NCI-H1092 treated with DMSO at 0.1 percent for 48 hours (cell line): ENCODE measurements at regions not wholly inside any gene's neighbourhood (a gene's known extent, or its start where the extent isn't known, plus 50 kb on each side); places are given as distances from the start of the nearest gene placed in this dataset.

Experiments
- DNase-seq: peaks from one replicate; lab custom pipeline; 2025; lab: John Stamatoyannopoulos, UW

DNA sequence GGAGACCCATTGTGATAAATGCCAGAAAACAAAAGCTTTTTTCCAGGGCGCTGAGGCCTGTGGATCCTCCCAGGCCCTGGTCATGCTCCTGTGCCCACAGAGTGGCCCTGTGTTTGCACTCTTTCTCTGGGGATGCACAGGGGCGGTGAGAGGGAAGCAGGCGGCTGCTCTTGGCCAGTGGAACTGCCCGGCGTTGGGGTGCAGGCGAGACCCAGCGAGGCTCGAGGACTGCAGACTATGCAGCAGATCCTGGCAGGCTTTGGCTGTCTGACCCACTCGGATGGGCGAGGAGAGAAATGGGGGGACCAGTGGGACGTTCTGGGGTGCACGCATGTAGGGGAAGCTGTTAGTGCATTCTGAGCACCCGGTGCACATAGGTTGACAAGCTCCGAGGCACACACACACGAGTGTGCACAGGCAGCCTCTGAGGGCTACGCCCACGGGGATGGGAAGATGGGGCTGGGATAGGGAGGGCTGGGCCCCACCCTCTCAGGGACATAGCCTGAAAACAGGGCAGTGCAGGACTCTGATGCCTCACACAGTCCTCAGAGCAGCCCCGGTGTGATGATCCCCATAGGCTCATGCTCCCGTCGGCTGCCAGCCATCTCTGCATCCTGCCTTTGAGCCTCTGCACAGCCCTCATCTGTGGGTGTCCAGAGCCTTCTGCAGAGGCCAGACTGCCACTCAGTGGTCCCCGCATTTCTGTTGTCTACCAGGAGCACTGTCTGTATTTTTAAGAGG lies 1233.5 kb downstream of the BRD1 start:
- no peak for DNase-seq

DNA sequence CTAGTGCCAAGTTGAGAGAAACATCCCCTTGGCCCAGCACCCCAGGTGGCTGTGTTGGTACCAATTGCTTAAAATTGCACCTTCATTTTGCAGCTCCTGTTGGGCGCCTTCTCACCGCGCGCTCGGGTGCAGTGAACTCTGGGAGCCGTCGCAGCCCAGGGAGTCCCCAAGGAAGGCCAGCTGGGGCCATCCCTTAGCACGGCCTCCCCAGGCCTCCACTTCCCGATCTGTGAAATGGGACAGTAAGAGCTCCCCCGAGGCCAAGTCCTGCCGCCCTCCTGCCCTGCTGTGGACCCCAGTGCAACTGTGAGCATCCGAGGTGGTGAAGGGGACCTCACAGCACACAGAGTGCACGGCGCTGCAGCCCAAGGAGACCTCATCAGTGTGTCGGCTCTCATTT lies 1234.1 kb downstream of the BRD1 start:
- no peak for DNase-seq

DNA sequence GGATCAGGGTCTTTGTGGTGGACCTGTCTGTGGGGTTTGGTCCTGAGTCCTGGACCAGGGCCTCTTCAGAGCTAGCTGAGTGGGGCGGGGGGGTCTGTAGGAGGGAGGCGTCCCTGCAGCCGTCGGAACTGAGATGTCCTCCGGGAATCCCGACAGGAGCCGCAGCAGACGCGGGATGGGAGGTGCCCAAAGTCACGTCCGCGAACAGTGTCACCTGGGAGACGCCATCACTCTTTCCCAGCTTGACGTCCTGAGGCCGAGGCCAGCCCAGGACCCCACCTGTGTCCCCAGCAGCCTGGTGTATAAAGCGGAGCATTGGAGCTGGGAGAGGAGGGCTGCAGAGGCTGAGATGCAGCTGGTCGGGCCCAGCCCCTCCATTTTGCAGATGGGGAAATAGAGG lies 1234.7 kb downstream of the BRD1 start:
- DNase-seq, result no peak

DNA sequence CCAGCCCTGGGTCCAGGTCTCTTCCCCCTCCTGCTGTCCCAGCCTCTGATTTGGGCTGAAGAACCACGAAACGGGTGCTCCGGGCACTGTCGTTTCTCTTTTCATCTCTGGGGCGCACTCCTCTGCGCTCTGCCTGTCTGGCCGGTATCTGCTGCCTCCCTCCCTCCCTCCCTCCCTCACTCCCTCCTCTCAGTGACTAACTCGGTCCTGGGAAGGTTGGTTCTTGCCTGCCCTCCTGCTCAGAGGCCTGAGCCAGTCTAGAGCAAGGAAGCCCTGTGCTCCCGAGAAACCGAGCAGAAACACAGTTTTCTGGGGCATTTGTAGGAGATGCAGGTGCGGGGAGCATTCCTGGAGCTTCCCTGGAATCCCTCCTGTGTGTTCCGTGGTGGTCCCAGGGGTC lies 1235.2 kb downstream of the BRD1 start:
- DNase-seq, result no peak

DNA sequence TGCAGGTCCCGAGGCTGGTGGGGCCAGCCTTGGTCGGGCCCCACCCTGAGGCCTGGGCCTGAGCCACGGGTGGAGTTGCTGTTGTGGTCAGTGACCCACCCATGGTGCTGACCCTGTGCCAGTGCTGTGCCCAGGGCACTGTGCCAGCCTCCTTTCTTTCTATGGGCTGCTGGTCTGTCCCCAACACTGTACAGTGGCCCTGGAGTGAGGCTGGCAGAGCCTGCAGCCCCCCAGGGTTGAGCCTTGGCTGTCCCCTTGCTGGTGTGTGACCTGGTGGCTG lies 1235.7 kb downstream of the BRD1 start:
- DNase-seq, result no peak

DNA sequence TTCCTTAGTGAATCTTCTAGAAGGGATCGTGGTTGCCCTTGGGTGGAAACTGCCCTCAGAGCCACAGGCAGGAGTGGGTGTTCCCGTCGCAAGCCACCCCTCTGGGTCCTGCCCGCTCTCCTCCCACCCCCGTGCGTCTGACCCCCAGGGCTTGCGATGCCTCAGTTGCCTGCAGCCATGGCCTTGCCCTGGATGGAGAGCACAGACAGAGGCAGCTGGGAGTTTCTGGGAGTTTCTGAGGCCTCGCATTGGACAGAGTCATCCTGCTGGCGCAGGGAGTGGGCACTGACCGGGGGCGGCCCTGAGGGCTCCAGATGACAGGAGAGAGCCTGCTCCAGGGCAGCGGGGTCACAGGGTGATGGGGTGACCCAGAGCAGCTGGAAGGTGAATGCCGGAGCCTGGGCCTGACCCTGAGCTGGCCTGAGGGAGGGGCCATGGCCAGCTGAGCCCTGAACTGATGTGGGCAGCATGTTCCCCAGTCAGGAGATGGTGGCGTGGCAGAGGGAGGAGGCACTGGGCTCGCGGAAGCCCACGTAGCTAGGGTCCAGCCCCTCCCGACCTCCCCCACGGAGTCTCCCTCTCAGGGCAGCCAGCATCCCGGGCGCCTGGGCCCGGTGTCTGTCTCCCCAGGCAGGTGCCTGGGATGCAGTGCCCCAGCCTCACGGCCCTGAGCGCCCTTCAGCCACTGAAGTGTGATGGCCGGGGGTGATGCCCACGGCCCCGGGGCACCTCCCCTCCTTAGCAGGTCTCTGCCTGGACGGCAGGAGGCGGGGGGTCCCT lies 1236.2 kb downstream of the BRD1 start:
- DNase-seq, result no peak

DNA sequence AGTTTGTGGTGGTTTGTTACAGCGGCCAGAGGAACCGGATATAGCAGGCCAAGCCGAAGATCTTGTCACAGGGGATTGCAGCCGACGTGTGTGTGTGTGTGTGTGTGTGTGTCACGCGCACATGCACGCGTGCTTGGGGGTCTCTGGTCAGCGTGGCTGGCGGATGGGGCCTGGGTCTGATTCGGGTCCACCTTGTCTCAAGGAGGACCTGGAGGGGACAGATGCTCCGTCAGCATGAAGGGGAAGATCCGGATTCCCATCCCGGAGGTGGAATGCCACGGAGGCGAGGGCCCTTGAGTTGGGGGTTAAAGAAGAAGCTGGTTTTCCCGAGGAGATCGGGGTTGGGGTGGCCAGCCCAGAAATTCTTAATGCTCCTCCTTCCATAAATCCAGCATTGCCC lies 1237.8 kb downstream of the BRD1 start:
- no peak for DNase-seq

DNA sequence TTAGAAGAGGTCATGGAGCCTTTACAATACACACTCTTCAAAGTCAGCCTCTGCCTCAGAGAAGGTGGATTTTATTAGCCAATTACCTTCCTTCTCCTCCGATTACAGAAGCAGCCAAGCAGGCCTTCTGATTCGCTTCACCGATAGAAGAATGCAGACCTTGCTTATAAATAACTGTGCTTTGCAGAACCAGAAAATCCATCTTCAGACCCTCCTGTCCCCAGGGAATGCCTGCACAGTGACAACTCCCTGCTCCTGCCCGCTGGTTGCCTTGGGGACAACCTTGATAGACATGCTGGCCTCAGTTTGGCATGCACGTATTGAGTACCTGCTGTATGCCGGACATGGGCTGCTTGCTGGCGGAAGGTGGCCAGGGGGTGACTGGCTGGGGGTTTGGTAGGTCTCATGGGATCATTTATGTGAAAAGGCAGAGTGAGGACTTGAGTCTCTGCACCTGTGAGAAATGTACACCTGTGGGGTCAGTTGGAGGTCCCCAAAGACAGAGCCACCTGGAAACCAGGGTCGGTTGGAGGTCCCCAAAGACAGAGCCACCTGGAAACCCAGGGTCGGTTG lies 1238.7 kb downstream of the BRD1 start:
- no peak for DNase-seq

DNA sequence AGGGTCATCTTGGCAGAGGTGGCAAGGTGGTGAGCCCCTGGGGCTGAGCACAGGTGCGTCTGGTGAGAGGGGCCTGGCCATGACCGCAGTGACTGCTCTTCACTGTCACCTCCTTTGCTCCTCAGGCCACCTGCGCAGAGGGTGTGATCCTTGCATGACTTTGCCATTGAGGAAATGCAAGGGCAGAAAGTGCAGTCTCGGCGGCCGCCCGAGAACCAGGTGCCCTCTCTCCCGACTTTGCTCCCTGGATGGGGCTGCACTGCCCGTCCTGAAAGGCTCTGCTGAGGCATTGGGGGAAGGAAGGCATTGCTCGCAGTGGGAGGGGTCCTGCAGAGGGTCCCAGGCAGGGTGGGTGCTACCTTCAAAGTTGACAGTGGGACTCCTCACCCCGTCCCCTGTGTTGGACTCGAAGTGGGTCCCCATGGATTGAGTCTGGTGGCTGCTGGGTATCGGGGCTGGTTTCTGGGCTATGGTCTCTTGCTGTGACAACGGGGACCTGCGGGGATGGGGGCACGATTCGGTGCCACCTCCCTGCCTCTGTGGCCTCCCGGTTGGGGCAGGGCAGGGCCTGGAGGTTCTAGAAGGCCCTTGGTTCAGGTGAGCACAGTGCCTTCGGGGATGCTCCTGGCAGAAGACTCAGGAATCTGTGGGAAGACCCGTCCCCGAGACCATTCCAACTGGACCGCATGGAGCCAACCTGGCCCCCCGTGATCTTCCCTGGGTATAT lies 1239.4 kb downstream of the BRD1 start:
- DNase-seq, result no peak

DNA sequence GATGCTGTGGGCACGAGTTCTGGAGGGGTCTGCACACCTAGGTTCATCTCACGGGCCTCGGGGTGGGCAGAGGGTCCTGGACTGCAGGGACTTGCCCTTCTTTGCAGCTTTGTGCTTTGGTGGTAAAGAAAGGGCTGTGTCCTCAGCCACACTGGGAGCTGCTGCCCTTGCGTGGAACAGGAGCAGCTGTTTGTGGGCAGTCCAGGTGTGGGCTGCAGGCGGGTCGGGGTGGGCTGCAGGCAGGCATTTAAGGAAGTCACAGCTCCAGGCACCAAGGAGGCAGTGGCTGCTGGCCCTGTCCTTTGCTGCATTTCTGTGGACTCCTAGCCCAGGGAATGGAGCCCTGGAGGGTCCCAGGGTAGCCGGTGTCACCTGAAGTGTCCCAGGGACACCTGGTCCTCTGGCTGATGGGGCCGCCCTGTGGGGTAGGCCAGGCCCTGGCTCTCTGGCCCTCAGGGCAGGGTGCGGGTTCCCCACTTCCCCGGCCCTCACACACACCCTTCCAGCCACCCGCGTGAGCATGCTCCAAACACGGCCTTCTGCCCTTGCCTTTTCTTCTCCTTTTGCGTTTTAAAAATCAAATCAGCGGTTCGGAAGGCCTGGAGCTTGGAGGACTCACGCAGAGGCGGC lies 1240.3 kb downstream of the BRD1 start:
- DNase-seq, result no peak

DNA sequence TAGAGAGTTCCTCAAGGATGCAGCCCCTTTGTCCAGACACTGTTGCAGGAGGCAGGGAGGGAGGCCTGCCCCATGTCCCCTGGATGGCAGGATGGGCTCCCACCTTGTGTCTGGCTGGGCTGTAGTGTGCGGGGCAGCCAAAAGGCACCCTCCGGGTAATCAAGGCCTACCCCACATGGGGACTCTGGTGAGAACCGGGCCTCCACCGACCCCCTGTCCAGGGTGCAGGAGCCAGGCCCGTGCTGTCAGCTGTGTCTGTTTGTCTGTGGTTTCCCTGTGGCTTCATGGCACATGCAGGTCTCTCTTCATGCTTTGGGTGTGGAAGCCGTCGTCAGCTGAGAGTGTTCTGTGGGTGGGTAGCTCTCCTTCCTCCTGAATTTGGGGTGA lies 1240.9 kb downstream of the BRD1 start:
- no peak for DNase-seq

DNA sequence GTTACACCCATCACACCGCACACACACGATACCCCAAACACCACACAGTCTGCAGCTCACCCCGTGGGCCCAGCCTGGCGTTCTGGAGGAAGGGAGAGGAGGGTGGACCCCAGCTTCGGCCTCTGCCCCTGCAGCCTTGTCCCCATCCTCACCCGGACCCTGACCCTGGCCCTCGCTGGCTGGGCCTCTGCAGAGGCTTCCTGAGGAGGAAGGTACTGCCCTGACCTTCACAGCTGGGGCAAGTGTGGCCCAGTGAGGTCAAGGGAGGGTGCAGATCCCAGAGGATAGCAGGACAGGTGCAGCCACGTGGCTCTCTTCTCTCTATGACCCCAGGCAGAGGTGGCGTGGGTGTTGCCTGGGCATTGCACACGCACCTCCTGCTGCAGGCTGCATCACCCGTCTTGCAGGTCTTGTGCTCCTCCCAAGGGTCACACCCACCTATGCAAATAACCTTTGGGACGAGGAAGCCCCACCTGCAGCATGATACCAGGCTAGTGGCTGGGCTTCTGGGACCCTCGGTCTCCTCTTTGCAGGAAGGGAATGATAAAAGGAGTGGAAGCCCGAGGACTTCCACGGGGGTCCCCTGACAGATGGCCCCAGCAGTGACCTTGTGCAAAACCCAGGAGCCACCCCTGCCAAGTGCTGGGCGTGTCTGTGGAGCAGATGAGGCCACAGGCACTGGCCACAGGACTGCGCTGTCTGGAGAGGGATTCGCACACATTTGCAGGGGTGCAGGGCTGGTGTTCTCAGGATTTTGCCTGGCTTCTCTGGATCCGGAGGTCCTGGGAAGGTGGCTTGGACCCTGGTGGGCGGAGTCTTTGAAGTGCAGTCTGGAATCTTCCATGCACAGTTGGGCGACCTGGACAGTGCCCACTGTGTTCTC lies 1241.5 kb downstream of the BRD1 start:
- no peak for DNase-seq

DNA sequence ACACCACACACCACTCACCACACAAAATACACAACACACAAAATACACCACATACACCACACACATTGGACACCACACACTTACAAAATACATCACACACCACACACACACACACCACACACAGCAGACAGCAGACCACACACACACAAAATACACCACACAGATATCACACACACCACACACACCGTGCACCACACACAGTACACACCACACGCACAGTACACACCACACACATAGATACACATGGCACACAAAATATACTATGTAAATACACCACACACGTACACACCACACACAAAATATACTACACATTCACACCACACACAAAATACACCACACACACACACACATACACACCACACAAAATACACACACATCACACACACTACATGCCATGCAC lies 1243.5 kb downstream of the BRD1 start:
- no peak for DNase-seq

DNA sequence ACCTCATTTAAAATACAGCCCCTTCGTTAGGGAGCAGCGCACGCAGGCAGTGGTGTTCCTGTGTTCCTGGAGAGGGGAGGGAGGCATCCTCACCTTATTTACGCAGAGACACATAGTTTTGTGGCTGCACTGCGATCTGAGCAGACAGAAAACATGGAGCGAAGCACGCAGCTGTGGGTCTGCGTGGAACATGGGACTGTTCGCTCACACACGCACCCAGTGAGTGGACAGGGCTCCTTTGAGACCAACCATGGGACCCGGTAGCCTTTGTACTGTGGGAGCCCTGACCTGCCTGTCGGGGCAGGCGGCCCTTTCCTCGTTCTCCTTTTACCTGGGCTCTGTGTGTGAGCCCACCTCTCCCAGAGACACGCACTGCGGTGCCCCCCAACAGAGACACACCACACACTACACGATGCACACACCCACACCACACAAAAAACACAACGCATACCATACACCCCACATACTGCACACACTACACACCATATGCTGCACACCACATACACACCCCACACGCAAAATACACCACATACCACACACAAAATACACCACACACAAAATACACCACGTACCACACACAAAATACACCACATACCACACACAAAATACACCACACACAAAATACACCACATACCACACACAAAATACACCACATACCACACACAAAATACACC lies 1245.7 kb downstream of the BRD1 start:
- DNase-seq, result no peak

DNA sequence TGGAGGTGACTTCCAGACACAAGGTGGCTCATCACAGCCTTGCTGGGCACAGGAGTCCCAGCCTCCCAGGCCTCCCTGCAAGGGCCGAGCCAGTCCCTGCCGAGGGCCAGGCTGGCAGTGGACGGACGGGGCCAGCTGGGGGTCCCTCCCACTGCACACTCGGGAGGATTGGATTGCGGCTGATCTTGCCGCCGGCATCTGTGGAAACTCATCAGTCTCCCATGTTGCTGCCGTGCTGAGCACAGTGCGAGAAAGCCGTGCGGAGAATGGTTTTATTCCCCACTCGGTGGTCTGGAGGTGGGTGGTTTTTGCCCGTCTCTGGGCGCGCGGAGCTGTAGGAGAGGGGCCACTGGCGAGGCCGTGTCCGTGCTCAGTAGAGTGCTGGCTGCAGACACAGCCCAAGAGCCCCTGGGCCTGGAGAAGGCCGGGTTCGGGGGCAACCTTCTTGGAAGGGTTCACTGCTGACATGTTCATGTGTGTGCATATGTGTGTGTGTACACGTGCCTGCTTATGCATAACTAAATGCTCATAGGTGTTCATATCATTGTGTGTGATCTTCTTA lies 1246.4 kb downstream of the BRD1 start:
- DNase-seq, result no peak

DNA sequence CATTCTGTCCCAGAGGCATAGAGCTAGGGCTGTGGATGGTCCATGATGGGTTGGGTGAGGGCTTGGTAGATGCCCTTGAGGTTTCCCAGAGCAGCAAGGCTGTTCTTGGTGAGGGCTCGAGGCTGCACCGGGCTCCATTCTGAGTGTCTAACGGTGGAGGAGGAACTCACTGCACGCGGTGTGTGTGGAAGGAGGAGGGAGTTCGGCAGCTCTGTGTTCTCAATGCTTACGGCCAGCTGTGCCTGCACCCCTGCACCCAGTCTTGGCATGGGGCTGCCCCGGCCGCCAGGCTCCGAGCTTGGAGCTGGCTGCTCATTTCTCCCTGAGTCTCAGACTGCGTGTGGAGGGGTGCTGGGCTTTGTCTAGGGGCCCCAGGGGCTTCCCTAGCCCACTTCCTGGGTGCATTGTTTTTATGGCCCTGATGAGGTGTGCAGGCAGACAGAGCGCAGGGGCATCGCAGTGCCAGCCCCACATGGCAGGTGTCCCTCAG lies 1247.1 kb downstream of the BRD1 start:
- no peak for DNase-seq

DNA sequence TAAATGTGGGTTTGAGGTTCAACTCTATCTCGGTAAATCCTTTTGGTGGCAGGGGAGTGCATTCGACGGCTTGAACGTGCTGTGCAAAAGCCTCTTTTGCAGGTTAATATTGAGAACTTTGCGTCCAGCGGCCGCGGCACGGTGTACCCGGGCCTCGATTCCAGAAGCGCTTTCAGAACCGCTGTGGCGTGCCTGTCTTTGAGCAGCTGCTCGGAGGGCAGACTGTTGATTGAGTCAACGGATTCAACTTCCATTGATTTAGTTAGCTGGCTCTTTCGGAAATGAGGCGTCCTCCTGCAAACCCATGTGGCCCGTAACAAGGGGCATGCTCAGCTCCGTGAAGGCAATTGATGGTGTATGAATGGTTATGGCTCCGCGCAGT lies 1247.8 kb downstream of the BRD1 start:
- no peak for DNase-seq

DNA sequence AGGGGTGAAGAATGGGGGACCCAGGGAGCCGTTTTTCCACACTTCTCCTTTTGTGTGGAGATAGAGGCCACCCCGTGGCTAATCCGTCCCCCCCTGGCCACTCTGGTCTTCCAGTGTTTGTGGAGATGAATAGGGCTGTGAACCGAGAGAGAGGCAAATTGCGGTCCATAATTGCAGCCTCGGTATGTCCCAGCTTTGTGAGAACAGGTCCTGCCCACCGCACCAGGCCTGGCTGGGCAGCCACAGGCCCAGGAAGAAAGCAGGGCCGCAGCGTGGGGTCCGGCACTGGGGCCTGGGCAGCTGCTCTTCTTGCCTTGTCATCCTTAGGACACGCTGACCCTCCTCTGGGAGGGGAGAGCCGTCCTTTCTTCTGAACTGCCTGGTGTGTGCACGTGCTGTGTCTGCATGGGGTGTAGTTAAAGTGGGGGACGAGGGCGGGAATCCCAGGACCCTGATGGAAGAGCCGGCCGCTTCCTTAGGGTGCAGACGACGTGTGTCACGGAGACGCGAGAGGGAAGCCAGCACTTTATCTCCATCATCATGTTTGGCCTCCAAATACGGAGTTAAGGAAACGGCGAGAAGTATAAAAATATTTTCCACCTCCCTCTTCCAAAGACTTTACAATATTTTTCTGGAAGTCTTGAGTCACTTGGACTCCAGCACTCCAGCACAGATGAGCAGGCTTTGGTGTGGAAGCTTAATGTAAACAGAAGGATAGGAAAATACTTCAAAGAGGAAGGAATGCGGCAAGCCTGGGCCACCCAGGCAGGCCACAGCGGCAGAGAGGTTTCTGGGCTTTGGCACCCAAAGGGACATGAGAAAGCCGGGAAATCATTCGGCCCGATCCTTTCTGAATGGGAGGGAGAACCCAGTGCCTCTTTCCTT lies 1248.4 kb downstream of the BRD1 start:
- DNase-seq, result no peak
